ENCODE measurements at regions not wholly inside any gene's neighbourhood (a gene's known extent, or its start where the extent isn't known, plus 50 kb on each side); places are given as distances from the start of the nearest gene placed in this dataset.
A peak's percentile ranks its signal among the peaks of the same experiment; 100 is the strongest.

- Histone ChIP-seq H3K4me3 (no peak overlapping the region), H2AFZ (peak overlapping the region; percentile 25; the same call in 1 of the 2 replicates), H3K27ac (ENCODE audit: low read depth) (no peak overlapping the region), H3K36me3 (ENCODE audit: insufficient read depth) (no peaks in the 10 kb centered on the region), H4K20me1 (replicated peaks; ENCODE audit: insufficient read depth) (no peaks in the 10 kb centered on the region), H3K4me1 (ENCODE audit: insufficient read depth) (peaks cover 4% of the 10 kb centered on the region; the same call in 1 of the 2 replicates), H3K27me3 (ENCODE audit: insufficient read depth) (no peaks in the 10 kb centered on the region), H3F3A (replicated peaks; ENCODE audit: low read depth) (no peaks in the 10 kb centered on the region), H3K9me2 (ENCODE audit: insufficient read depth) (no peaks in the 10 kb centered on the region), H3K4me2 (no peak overlapping the region), H3K79me2 (replicated peaks; ENCODE audit: insufficient read depth) (no peaks in the 10 kb centered on the region)
- no peak for DNase-seq (ENCODE audit: low spot score)
- H3K9me3 Mint-ChIP-seq: no peaks in the 10 kb centered on the region
- TF ChIP-seq JUNB (IDR thresholded peaks at IDR 0.05; ENCODE audit: unreplicated experiment): no peak
- TF ChIP-seq ZNF114 (CRISPR knock-in tag; IDR thresholded peaks at IDR 0.05): no peak
- TF ChIP-seq ETS1 (IDR thresholded peaks at IDR 0.05): no peak
- TF ChIP-seq, protein P1, sequence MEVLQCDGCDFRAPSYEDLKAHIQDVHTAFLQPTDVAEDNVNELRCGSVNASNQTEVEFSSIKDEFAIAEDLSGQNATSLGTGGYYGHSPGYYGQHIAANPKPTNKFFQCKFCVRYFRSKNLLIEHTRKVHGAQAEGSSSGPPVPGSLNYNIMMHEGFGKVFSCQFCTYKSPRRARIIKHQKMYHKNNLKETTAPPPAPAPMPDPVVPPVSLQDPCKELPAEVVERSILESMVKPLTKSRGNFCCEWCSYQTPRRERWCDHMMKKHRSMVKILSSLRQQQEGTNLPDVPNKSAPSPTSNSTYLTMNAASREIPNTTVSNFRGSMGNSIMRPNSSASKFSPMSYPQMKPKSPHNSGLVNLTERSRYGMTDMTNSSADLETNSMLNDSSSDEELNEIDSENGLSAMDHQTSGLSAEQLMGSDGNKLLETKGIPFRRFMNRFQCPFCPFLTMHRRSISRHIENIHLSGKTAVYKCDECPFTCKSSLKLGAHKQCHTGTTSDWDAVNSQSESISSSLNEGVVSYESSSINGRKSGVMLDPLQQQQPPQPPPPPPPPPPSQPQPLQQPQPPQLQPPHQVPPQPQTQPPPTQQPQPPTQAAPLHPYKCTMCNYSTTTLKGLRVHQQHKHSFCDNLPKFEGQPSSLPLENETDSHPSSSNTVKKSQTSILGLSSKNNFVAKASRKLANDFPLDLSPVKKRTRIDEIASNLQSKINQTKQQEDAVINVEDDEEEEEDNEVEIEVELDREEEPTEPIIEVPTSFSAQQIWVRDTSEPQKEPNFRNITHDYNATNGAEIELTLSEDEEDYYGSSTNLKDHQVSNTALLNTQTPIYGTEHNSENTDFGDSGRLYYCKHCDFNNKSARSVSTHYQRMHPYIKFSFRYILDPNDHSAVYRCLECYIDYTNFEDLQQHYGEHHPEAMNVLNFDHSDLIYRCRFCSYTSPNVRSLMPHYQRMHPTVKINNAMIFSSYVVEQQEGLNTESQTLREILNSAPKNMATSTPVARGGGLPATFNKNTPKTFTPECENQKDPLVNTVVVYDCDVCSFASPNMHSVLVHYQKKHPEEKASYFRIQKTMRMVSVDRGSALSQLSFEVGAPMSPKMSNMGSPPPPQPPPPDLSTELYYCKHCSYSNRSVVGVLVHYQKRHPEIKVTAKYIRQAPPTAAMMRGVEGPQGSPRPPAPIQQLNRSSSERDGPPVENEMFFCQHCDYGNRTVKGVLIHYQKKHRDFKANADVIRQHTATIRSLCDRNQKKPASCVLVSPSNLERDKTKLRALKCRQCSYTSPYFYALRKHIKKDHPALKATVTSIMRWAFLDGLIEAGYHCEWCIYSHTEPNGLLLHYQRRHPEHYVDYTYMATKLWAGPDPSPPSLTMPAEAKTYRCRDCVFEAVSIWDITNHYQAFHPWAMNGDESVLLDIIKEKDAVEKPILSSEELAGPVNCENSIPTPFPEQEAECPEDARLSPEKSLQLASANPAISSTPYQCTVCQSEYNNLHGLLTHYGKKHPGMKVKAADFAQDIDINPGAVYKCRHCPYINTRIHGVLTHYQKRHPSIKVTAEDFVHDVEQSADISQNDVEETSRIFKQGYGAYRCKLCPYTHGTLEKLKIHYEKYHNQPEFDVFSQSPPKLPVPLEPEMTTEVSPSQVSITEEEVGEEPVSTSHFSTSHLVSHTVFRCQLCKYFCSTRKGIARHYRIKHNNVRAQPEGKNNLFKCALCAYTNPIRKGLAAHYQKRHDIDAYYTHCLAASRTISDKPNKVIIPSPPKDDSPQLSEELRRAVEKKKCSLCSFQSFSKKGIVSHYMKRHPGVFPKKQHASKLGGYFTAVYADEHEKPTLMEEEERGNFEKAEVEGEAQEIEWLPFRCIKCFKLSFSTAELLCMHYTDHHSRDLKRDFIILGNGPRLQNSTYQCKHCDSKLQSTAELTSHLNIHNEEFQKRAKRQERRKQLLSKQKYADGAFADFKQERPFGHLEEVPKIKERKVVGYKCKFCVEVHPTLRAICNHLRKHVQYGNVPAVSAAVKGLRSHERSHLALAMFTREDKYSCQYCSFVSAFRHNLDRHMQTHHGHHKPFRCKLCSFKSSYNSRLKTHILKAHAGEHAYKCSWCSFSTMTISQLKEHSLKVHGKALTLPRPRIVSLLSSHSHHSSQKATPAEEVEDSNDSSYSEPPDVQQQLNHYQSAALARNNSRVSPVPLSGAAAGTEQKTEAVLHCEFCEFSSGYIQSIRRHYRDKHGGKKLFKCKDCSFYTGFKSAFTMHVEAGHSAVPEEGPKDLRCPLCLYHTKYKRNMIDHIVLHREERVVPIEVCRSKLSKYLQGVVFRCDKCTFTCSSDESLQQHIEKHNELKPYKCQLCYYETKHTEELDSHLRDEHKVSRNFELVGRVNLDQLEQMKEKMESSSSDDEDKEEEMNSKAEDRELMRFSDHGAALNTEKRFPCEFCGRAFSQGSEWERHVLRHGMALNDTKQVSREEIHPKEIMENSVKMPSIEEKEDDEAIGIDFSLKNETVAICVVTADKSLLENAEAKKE (CRISPR knock-in tag; IDR thresholded peaks at IDR 0.05): no peak
- TF ChIP-seq, protein P2, sequence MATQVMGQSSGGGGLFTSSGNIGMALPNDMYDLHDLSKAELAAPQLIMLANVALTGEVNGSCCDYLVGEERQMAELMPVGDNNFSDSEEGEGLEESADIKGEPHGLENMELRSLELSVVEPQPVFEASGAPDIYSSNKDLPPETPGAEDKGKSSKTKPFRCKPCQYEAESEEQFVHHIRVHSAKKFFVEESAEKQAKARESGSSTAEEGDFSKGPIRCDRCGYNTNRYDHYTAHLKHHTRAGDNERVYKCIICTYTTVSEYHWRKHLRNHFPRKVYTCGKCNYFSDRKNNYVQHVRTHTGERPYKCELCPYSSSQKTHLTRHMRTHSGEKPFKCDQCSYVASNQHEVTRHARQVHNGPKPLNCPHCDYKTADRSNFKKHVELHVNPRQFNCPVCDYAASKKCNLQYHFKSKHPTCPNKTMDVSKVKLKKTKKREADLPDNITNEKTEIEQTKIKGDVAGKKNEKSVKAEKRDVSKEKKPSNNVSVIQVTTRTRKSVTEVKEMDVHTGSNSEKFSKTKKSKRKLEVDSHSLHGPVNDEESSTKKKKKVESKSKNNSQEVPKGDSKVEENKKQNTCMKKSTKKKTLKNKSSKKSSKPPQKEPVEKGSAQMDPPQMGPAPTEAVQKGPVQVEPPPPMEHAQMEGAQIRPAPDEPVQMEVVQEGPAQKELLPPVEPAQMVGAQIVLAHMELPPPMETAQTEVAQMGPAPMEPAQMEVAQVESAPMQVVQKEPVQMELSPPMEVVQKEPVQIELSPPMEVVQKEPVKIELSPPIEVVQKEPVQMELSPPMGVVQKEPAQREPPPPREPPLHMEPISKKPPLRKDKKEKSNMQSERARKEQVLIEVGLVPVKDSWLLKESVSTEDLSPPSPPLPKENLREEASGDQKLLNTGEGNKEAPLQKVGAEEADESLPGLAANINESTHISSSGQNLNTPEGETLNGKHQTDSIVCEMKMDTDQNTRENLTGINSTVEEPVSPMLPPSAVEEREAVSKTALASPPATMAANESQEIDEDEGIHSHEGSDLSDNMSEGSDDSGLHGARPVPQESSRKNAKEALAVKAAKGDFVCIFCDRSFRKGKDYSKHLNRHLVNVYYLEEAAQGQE (IDR thresholded peaks at IDR 0.05; ENCODE audit: unreplicated experiment): no peak
- TF ChIP-seq EZH2phosphoT487 (IDR thresholded peaks at IDR 0.05; ENCODE audit: unreplicated experiment): no peak
- no peak for TF ChIP-seq STAT1 (IDR thresholded peaks at IDR 0.05; ENCODE audit: unreplicated experiment)
- no peak for TF ChIP-seq POLR2AphosphoS5 (IDR thresholded peaks at IDR 0.05; ENCODE audit: low read depth)
- TF ChIP-seq, protein P3, sequence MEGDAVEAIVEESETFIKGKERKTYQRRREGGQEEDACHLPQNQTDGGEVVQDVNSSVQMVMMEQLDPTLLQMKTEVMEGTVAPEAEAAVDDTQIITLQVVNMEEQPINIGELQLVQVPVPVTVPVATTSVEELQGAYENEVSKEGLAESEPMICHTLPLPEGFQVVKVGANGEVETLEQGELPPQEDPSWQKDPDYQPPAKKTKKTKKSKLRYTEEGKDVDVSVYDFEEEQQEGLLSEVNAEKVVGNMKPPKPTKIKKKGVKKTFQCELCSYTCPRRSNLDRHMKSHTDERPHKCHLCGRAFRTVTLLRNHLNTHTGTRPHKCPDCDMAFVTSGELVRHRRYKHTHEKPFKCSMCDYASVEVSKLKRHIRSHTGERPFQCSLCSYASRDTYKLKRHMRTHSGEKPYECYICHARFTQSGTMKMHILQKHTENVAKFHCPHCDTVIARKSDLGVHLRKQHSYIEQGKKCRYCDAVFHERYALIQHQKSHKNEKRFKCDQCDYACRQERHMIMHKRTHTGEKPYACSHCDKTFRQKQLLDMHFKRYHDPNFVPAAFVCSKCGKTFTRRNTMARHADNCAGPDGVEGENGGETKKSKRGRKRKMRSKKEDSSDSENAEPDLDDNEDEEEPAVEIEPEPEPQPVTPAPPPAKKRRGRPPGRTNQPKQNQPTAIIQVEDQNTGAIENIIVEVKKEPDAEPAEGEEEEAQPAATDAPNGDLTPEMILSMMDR (conservative IDR thresholded peaks at IDR 0.05; ENCODE audit: low read depth in 2 of 2): no peak
- no peak for TF ChIP-seq EZH2 (IDR thresholded peaks at IDR 0.05; ENCODE audit: low read depth, unreplicated experiment)
- no peak for TF ChIP-seq ZNF331 (CRISPR knock-in tag; IDR thresholded peaks at IDR 0.05; ENCODE audit: low read depth)
- no peak for TF ChIP-seq NANOG (IDR thresholded peaks at IDR 0.05; ENCODE audit: borderline replicate concordance)
- no peak for TF ChIP-seq CREB1 (CRISPR knock-in tag; IDR thresholded peaks at IDR 0.05; ENCODE audit: low read depth)
- peaks cover 5% of the 10 kb centered on the region; the same call in 1 of the 3 replicates for H3K4me1 Mint-ChIP-seq
- H3K4me3 Mint-ChIP-seq: no peak overlapping the region
- no peaks in the 10 kb centered on the region for H3K27me3 Mint-ChIP-seq (ENCODE audit: insufficient read depth, low read depth, poor library complexity)
- H3K36me3 Mint-ChIP-seq (ENCODE audit: low read depth): no peaks in the 10 kb centered on the region
- no peak overlapping the region for H3K27ac Mint-ChIP-seq
- no peak for ATAC-seq
Observed at GRCh38 chr13:63704521-63704920, 2288.9 kb upstream of the PCDH20 start.

Data from GM23338 (cell line).